ENCODE measurements at regions not wholly inside any gene's neighbourhood (a gene's known extent, or its start where the extent isn't known, plus 50 kb on each side); places are given as distances from the start of the nearest gene placed in this dataset.

DNA sequence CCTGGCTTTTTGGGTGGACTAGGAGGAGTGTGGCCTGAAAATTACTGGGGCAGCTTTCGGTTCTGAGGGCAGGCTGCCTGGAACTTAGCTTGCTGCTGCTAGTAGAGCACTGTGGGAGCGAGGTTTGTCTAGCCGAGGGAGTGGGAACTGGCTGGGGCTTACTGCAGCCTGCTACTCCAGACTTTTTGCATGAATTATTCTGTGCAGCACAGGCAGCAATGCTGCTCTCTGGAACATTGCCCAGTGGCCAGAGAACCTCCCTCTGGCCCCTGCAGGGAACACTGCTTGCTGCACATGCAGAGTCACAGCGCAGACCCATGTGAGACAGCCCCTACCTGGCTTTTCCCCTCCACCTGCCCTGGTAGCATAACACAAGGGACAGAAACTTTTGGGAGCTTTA is 263.9 kb upstream of the SLITRK2 start:
- no peak overlapping the region for H3K27ac ChIP-seq
- no peaks in the 10 kb centered on the region for H3K27me3 ChIP-seq
- H3K36me3 ChIP-seq: no peaks in the 10 kb centered on the region
- H3K4me3 ChIP-seq: no peak overlapping the region
- DNase-seq: no peak
- no peaks in the 10 kb centered on the region for H3K4me1 ChIP-seq
- 59 to 67% methylated on average over 1 to 2 of the region's 4 CpGs for WGBS, 2 donors
- no peaks in the 10 kb centered on the region for H3K9me3 ChIP-seq
- TF ChIP-seq POLR2A (IDR thresholded peaks at IDR 0.05): no peak
- TF ChIP-seq, protein P1, sequence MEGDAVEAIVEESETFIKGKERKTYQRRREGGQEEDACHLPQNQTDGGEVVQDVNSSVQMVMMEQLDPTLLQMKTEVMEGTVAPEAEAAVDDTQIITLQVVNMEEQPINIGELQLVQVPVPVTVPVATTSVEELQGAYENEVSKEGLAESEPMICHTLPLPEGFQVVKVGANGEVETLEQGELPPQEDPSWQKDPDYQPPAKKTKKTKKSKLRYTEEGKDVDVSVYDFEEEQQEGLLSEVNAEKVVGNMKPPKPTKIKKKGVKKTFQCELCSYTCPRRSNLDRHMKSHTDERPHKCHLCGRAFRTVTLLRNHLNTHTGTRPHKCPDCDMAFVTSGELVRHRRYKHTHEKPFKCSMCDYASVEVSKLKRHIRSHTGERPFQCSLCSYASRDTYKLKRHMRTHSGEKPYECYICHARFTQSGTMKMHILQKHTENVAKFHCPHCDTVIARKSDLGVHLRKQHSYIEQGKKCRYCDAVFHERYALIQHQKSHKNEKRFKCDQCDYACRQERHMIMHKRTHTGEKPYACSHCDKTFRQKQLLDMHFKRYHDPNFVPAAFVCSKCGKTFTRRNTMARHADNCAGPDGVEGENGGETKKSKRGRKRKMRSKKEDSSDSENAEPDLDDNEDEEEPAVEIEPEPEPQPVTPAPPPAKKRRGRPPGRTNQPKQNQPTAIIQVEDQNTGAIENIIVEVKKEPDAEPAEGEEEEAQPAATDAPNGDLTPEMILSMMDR (IDR thresholded peaks at IDR 0.05): no peak
- intact Hi-C loops (cut with DNase I): no loop called here

DNA sequence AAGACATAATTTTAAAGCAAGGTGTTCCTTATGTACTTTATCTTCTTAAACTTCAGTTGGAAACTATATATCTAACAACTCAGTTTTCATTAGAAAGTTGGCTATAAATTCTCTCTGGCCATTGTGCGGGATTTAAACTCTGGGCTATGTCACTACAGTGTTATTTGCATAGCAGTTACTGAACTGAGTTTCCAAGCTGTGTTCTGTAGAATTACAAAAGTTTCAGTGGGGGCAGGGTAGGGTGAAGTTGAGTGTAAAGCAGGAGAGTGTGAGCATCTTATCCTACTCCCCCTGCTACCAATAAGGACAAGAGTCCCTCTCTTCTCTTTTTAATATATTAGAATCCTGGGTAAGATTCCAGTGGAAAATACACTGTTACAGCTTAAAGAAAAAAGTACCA is 254.5 kb upstream of the SLITRK2 start:
- Histone ChIP-seq H3K4me3 (no peak overlapping the region), H3K4me1 (no peaks in the 10 kb centered on the region), H3K27me3 (no peaks in the 10 kb centered on the region), H3K36me3 (no peaks in the 10 kb centered on the region), H3K27ac (no peak overlapping the region), H3K9me3 (no peaks in the 10 kb centered on the region)
- no peak for DNase-seq
- no peak for TF ChIP-seq POLR2A (IDR thresholded peaks at IDR 0.05)
- TF ChIP-seq, protein P1 (IDR thresholded peaks at IDR 0.05): no peak
- WGBS, 2 donors: 53 to 60% methylated on average over 1 of the region's 1 CpG
- intact Hi-C loops (cut with DNase I): no loop called here

DNA sequence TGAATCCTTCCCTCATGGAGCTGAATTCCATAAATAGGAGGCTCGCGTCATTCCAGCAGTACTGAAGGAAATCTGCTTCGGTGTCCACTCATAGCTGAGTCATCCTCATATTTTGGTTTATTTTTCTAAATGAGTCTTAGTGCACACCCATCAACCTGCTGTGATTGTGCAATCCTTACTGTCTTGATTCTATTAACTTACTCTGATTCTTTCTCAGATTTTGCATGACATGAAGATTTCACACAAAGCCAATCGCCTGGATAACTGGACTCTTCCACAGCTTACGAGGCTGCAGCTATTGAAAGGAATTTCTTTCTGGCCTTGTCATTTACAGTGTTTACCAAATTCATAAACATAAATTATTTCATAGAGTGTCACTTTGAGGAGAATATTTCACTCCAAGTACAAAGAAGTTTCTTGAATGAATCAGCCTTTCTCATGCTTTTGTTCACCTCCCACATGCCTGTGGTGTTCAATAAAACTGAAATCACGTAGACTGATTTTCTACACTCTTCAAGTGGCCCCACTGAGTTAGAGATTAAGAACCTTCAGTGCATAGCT is 207.6 kb upstream of the SLITRK2 start:
- DNase-seq: no peak

DNA sequence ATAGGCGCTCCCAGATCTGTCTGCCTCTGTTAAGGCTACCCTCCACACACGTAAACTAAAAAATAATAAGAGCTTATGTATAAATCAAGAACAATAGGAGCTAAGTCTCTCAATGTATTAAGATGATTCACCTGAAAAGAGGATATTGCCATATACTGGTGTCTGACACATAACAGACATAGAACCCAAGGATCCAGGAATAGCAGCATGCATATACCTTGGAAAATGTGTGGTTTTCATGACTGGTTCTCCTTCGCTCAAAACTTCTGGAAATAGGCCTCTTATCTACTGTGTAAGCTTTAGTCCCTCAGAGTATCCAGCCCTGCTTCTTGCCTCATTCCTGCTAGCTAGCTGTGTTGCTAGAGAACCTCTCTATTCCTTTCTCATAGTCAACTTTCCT is 203.7 kb upstream of the SLITRK2 start:
- Histone ChIP-seq H3K27me3 (no peaks in the 10 kb centered on the region), H3K9me3 (no peaks in the 10 kb centered on the region), H3K36me3 (no peaks in the 10 kb centered on the region), H3K4me3 (no peak overlapping the region), H3K27ac (no peak overlapping the region), H3K4me1 (no peaks in the 10 kb centered on the region)
- intact Hi-C loops (cut with DNase I): no loop called here
- no peak for DNase-seq
- 43 to 76% methylated on average over 3 of the region's 3 CpGs for WGBS, 2 donors
- TF ChIP-seq, protein P1 (IDR thresholded peaks at IDR 0.05): no peak
- no peak for TF ChIP-seq POLR2A (IDR thresholded peaks at IDR 0.05)

More for the DNA sequence above, 207.6 kb upstream of the SLITRK2 start:
- intact Hi-C loops (cut with DNase I): no loop called here
- WGBS, 2 donors: 62 to 79% methylated on average over 4 to 6 of the region's 6 CpGs
- TF ChIP-seq POLR2A (IDR thresholded peaks at IDR 0.05): no peak
- TF ChIP-seq, protein P1 (IDR thresholded peaks at IDR 0.05): no peak
- Histone ChIP-seq H3K4me1 (no peaks in the 10 kb centered on the region), H3K9me3 (no peaks in the 10 kb centered on the region), H3K27ac (no peak overlapping the region), H3K4me3 (no peak overlapping the region), H3K27me3 (no peaks in the 10 kb centered on the region), H3K36me3 (no peaks in the 10 kb centered on the region)

DNA sequence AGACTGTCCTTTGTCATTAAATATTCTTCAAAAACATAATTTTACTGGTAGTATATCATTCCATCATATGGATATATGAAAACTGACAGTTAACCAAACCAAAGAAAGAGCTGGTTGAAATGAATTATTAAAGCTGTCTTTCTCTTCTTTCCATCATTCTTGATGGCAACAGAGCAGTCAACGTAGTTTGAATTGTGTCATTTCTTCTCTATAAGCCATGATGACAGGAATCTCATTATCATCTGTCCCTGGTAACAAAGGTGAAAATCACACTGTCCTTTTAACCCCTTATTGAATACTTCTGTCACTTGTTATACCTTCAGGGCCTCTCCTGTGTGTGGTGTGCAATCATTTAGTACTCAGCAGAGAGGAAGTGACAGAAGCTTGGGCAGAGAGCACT is 197.0 kb upstream of the SLITRK2 start:
- Histone ChIP-seq H3K27ac (no peak overlapping the region), H3K36me3 (no peaks in the 10 kb centered on the region), H3K27me3 (no peaks in the 10 kb centered on the region), H3K9me3 (no peaks in the 10 kb centered on the region), H3K4me3 (no peak overlapping the region), H3K4me1 (no peaks in the 10 kb centered on the region)
- no peak for DNase-seq
- TF ChIP-seq, protein P1 (IDR thresholded peaks at IDR 0.05): no peak
- no peak for TF ChIP-seq POLR2A (IDR thresholded peaks at IDR 0.05)
- 9 to 33% methylated on average over 1 of the region's 1 CpG for WGBS, 2 donors
- intact Hi-C loops (cut with DNase I): no loop called here

All from esophagus squamous epithelium (tissue), 5 donors.